ENCODE measurements at regions not wholly inside any gene's neighbourhood (a gene's known extent, or its start where the extent isn't known, plus 50 kb on each side); places are given as distances from the start of the nearest gene placed in this dataset.

- TF ChIP-seq MXI1 (conservative IDR thresholded peaks at IDR 0.05; ENCODE audit: poor library complexity, severe bottlenecking) = no peak
- TF ChIP-seq CTCF (IDR thresholded peaks at IDR 0.05; ENCODE audit: poor library complexity, severe bottlenecking) = no peak
Measured at GRCh38 chr3:16673530-16673929, 68.3 kb upstream of the DAZL start.
